Superior temporal gyrus (tissue), 1 donor: ENCODE measurements at regions not wholly inside any gene's neighbourhood (a gene's known extent, or its start where the extent isn't known, plus 50 kb on each side); places are given as distances from the start of the nearest gene placed in this dataset.
"Not testable (repeated sequence)": the region's sequence is repeated elsewhere in the genome, so short reads cannot be mapped to it uniquely, and the experiment has no call there.

Experiments
- DNase-seq: peaks from one replicate; pipeline ENCODE4 v3.0.0-alpha.2; 2016; ENCODE audit errors: extremely low spot score

- DNase-seq: not testable (repeated sequence)
Observed at GRCh38 chr9:97103613-97104383, 64.9 kb upstream of the CTSV start.

- not testable (repeated sequence) for DNase-seq
Observed at GRCh38 chr9:97099540-97099939, 60.6 kb upstream of the CTSV start.

DNA sequence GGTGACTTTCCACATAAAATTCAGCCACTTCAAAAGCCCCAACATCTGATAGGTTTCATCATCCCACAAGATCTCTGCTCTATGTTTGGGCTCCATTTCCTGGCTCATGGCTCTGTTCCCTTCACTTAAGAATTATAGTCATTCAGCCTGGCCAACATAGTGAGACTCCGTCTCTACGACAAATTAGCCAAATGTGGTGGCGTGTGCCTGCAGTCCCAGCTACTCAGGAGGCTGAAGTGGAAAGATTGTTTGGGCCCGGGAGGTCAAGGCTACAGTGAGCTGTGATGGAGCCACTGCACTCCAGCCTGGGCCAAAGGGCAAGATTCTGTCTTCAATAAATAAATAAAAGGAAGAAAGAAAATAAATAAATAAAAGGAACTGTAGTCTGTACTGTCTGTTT, 57.9 kb upstream of the CTSV start:
- no peak for DNase-seq

GRCh38 chr9:97089361-97089760, 50.4 kb upstream of the CTSV start:
- not testable (repeated sequence) for DNase-seq
